ENCODE measurements at regions not wholly inside any gene's neighbourhood (a gene's known extent, or its start where the extent isn't known, plus 50 kb on each side); places are given as distances from the start of the nearest gene placed in this dataset.

- Histone ChIP-seq H3K79me1 (ENCODE audit: insufficient read depth, low read depth, low read length, poor library complexity, severe bottlenecking) (no peaks in the 10 kb centered on the region), H3K4ac (ENCODE audit: low read depth, low read length) (no peak overlapping the region), H2BK15ac (ENCODE audit: low read depth, low read length) (no peak overlapping the region), H3K4me1 (ENCODE audit: insufficient read depth, low read length) (peaks cover 3% of the 10 kb centered on the region; the same call in 1 of the 2 replicates), H3K4me2 (ENCODE audit: insufficient read depth, insufficient read length, low read length) (no peak overlapping the region), H4K91ac (ENCODE audit: insufficient read length, low read depth, low read length) (no peak overlapping the region), H3K18ac (ENCODE audit: insufficient read length, low read depth, low read length) (no peak overlapping the region), H3K27me3 (ENCODE audit: insufficient read depth, low read length) (no peaks in the 10 kb centered on the region), H3K9ac (ENCODE audit: extremely low read depth, insufficient read length, low read length) (no peak overlapping the region), H2BK12ac (ENCODE audit: insufficient read length, low read depth, low read length) (no peak overlapping the region), H3K56ac (ENCODE audit: insufficient read length, low read depth, low read length) (no peak overlapping the region), H2BK120ac (ENCODE audit: low read depth, low read length, poor library complexity, severe bottlenecking) (no peak overlapping the region), H3K23ac (ENCODE audit: insufficient read length, low read depth, low read length) (no peak overlapping the region), H3K79me2 (ENCODE audit: insufficient read depth, low read length) (no peaks in the 10 kb centered on the region), H3K14ac (ENCODE audit: insufficient read depth, low read length) (no peak overlapping the region), H2AFZ (ENCODE audit: low read length) (no peak overlapping the region), H3K9me3 (ENCODE audit: control insufficient read depth, low read depth, low read length) (no peaks in the 10 kb centered on the region), H3T11ph (ENCODE audit: low read length) (no peak overlapping the region), H3K23me2 (ENCODE audit: insufficient read length, low read depth, low read length, poor library complexity, severe bottlenecking) (no peaks in the 10 kb centered on the region), H4K8ac (replicated peaks; ENCODE audit: insufficient read length, low read depth, low read length) (no peak overlapping the region), H4K5ac (ENCODE audit: insufficient read length, low read depth, low read length) (no peak overlapping the region), H2BK20ac (ENCODE audit: low read depth, low read length, poor library complexity, severe bottlenecking) (no peak overlapping the region), H2BK5ac (ENCODE audit: insufficient read length, low read length) (no peak overlapping the region), H4K20me1 (ENCODE audit: control insufficient read depth, insufficient read depth, insufficient read length) (no peaks in the 10 kb centered on the region), H2AK5ac (ENCODE audit: insufficient read length, low read length) (no peak overlapping the region), H3K27ac (ENCODE audit: insufficient read length, low read depth, low read length) (no peak overlapping the region)
- DNase-seq = no peak
- Mint-ChIP-seq H3K4me3 (no peak overlapping the region), H3K27me3 (ENCODE audit: low read depth) (no peaks in the 10 kb centered on the region), H3K36me3 (ENCODE audit: insufficient read depth in 1 of 3, low read depth in 3 of 3) (no peaks in the 10 kb centered on the region), H3K27ac (no peak overlapping the region), H3K4me1 (peaks cover 0 to 6% of the 10 kb centered on the region in 2 experiments; a peak in 2 of 4 replicates), H3K9me3 (peaks cover 0 to 16% of the 10 kb centered on the region in 2 experiments; a peak in 2 of 5 replicates)
- WGBS (ENCODE audit: extremely low coverage, insufficient read length, low lambda C conversion rate) = no CpG with 5 or more reads among the region's 1 CpG
- no peak for TF ChIP-seq CTCF (conservative IDR thresholded peaks at IDR 0.05)
These were observed 366.8 kb upstream of the FGF13 start for GRCh38 chrX:139078342-139078741.
